D721Med (cell line): ENCODE measurements at regions not wholly inside any gene's neighbourhood (a gene's known extent, or its start where the extent isn't known, plus 50 kb on each side); places are given as distances from the start of the nearest gene placed in this dataset.

Experiments
- DNase-seq: peaks from one replicate; pipeline ENCODE4 v3.0.0; 2011; ENCODE audit warnings: low spot score; ENCODE audit not compliant: insufficient read length
- FAIRE-seq: peaks from 2 replicates; lab custom pipeline; 2011; peaks lifted over from hg19 to GRCh38; lab: Jason Lieb, UNC
- TF ChIP-seq, protein P1 (sequence below): IDR thresholded peaks from 2 replicates; pipeline ENCODE4 v1.5.1; 2012; ENCODE audit warnings: mild to moderate bottlenecking, control low read depth; ENCODE audit not compliant: insufficient read depth; ENCODE audit errors: missing control alignments

DNA sequence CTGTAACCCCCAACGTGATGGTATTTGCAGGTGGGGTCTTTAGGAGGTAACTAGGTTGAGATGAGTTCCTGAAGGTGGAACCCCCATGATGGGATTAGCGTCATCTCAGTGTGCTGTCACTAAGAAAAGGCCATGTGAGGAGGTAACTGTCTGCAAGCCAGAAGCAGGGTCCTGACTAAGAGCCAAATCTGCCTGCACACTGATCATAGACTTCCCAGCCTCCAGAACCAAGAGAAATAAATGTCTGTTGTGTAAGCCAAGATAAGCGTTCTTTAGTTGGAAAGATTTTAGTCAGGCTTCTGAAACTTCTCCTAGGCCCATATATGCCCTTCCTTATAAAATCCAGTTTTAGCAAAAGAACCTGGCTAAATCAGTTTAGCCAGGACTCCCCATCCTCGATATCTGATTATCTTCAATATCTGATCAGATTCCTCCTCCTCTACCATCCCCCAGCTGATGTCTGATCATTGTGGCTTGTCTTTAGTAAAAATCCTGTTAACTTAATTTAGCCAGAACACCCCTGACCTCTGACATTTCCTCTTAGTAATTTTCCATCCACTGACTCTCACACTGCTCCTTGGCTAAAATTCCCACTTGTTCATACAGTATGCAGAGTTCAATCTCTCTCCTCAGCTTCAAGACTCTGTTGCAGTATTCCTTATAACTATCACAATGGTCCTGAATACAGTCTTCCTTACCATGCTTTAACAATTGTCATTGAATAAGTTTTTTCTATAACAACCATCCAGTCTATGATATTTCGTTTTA lies 835.4 kb upstream of the PHF14 start:
- TF ChIP-seq, protein P1, sequence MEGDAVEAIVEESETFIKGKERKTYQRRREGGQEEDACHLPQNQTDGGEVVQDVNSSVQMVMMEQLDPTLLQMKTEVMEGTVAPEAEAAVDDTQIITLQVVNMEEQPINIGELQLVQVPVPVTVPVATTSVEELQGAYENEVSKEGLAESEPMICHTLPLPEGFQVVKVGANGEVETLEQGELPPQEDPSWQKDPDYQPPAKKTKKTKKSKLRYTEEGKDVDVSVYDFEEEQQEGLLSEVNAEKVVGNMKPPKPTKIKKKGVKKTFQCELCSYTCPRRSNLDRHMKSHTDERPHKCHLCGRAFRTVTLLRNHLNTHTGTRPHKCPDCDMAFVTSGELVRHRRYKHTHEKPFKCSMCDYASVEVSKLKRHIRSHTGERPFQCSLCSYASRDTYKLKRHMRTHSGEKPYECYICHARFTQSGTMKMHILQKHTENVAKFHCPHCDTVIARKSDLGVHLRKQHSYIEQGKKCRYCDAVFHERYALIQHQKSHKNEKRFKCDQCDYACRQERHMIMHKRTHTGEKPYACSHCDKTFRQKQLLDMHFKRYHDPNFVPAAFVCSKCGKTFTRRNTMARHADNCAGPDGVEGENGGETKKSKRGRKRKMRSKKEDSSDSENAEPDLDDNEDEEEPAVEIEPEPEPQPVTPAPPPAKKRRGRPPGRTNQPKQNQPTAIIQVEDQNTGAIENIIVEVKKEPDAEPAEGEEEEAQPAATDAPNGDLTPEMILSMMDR: no peak
- no peak for FAIRE-seq
- DNase-seq: no peak

DNA sequence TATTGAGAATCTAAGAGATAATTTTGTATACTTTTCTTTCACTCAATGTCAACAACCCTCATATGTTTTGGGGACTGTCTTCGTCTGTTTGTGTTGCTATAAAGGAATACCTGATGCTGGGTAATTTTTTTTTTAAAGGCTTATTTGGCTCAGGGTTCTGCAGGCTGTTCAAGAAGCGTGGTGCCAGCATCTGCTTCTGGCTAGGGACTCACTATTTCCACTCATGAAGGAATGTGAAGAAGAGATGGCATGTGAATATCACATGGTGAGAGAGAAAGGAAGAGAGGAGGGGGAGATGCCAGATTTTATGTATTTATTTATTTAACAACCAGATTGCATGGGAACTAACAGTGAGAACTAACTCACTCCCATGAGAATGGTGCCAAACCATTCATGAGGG lies 827.4 kb upstream of the PHF14 start:
- DNase-seq: no peak
- FAIRE-seq: no peak
- TF ChIP-seq, protein P1: no peak

DNA sequence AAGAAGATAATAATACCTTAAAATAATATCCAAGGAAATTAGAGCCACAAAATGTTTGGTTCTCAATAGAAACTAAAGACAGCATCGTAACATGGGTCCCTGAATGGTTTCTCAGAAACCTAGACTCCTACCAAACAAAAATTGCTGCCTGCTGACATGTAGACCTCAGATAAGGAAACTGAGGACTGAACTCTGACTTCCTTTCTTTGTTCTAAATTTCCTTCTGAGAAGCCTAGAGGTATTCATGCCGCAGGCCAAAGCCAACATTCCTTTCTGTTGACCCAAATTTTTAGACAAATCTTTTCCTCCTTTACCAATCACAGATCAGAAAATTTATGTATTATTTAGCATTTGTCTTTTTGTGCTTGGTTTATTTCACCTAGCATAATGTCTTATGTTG lies 816.7 kb upstream of the PHF14 start:
- no peak for DNase-seq
- TF ChIP-seq, protein P1: no peak
- FAIRE-seq: no peak

DNA sequence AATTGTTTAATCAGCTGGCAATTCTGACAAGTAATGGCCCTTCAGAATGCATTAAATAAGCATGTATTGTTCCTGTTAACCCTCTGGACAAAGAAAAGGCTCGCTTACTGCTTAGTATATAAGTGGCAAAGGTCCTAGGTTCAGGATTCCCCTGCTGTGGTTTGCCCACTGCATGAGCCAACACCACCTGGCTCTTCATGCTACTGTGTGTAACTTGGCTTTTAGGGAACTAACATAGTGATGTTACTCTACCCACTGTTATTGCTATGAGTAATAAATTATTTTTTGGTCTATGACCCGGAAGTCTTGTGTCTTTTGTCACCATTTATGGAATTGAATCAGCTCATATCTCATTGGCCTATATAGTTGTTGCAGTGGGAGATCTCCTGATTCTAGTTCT lies 791.7 kb upstream of the PHF14 start:
- no peak for FAIRE-seq
- TF ChIP-seq, protein P1: no peak

DNA sequence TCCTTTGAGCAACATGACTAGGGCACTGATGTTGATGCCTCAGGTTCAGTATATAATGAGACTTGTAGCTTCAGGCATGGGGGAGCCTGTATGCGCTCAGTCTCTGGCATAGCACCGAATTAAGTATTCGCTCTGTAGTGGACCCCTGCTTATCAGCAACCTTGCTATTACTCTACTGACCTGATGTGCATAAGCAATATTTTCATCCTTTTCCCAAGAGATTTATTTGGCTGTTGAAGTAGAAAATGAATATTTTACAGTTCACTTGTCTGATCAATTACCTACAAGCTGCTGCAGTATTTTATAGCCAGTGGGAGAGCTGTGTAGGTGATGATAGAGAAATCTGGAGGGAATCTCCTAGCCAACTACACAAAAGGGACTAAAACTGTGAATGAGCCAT lies 781.6 kb upstream of the PHF14 start:
- FAIRE-seq (no peak), DNase-seq (no peak)
- TF ChIP-seq, protein P1: no peak

More for the DNA sequence above, 791.7 kb upstream of the PHF14 start:
- no peak for DNase-seq

DNA sequence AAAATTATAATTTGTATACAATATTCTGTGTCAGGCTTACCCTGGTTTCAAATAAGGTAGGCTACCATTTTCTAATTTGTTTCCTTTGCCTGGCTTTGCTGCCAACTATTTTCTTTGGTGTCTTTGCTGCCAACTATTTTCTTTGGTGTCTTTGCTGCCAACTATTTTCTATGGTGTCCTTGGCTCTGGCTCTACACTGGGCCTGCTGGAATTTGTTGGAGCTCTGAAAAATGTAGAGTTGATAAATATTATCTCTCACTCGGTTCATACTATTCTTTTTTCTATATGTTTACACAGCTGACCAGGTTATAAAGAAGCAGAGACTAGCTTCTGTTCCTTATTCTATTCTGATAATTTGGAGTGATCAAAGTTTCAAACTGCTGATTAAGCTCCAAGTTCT lies 768.0 kb upstream of the PHF14 start:
- TF ChIP-seq, protein P1: no peak
- DNase-seq (no peak), FAIRE-seq (no peak)

DNA sequence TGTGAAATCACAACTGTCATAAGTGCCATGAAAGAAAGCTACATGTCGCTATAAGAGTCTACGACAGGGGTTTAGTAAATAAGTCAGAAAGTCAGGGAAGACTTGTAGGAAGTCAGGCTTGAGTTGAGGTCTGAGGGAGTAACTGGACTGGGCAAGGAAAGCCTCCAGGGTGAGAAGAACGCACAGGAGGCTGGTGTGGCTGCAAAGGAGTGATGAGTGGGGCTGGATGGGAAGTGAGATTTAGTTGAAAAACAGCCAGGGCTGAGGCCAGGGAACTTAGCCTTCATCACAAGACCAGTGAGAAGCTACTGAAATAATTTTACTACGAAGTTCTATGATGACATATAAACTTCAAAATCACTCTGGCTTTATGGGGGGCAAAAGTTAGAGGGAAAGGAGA lies 763.7 kb upstream of the PHF14 start:
- TF ChIP-seq, protein P1: no peak
- DNase-seq: no peak
- no peak for FAIRE-seq
